ENCODE measurements at regions not wholly inside any gene's neighbourhood (a gene's known extent, or its start where the extent isn't known, plus 50 kb on each side); places are given as distances from the start of the nearest gene placed in this dataset.
"Not testable (repeated sequence)": the region's sequence is repeated elsewhere in the genome, so short reads cannot be mapped to it uniquely, and the experiment has no call there.

GRCh38 chr9:67397731-67398130, 405.4 kb upstream of the SPATA31A3 start:
- intact Hi-C loops (cut with DNase I); DNase-seq (ENCODE audit: low spot score in 2 of 2); H3K9me3 ChIP-seq; H3K27me3 ChIP-seq; H3K27ac ChIP-seq; H3K36me3 ChIP-seq; H3K4me1 ChIP-seq; H3K4me3 ChIP-seq: not testable (repeated sequence)

GRCh38 chr9:67394782-67395181, 402.4 kb upstream of the SPATA31A3 start:
- H3K4me1 ChIP-seq; H3K27me3 ChIP-seq; H3K36me3 ChIP-seq; H3K4me3 ChIP-seq; intact Hi-C loops (cut with DNase I); DNase-seq (ENCODE audit: low spot score in 2 of 2); H3K27ac ChIP-seq; H3K9me3 ChIP-seq: not testable (repeated sequence)

GRCh38 chr9:67394038-67394437, 401.7 kb upstream of the SPATA31A3 start:
- DNase-seq (ENCODE audit: low spot score in 2 of 2); H3K27me3 ChIP-seq; H3K27ac ChIP-seq; H3K4me3 ChIP-seq; intact Hi-C loops (cut with DNase I); H3K4me1 ChIP-seq; H3K36me3 ChIP-seq; H3K9me3 ChIP-seq: not testable (repeated sequence)

GRCh38 chr9:67369664-67370063, 377.3 kb upstream of the SPATA31A3 start:
- H3K36me3 ChIP-seq; H3K27ac ChIP-seq; H3K27me3 ChIP-seq; intact Hi-C loops (cut with DNase I); DNase-seq (ENCODE audit: low spot score in 2 of 2); H3K4me1 ChIP-seq; H3K9me3 ChIP-seq; H3K4me3 ChIP-seq: not testable (repeated sequence)

GRCh38 chr9:67362325-67362724, 370.0 kb upstream of the SPATA31A3 start:
- H3K36me3 ChIP-seq; H3K27ac ChIP-seq; H3K9me3 ChIP-seq; intact Hi-C loops (cut with DNase I); H3K4me1 ChIP-seq; H3K4me3 ChIP-seq; DNase-seq (ENCODE audit: low spot score in 2 of 2); H3K27me3 ChIP-seq: not testable (repeated sequence)

- DNase-seq (ENCODE audit: low spot score in 2 of 2); H3K4me1 ChIP-seq; H3K27ac ChIP-seq; H3K4me3 ChIP-seq; H3K27me3 ChIP-seq; intact Hi-C loops (cut with DNase I); H3K36me3 ChIP-seq; H3K9me3 ChIP-seq: not testable (repeated sequence)
These were observed 361.6 kb upstream of the SPATA31A3 start for GRCh38 chr9:67353961-67354360.

GRCh38 chr9:67349424-67349759, 357.0 kb upstream of the SPATA31A3 start:
- intact Hi-C loops (cut with DNase I); DNase-seq (ENCODE audit: low spot score in 2 of 2); H3K27me3 ChIP-seq; H3K9me3 ChIP-seq; H3K4me3 ChIP-seq; H3K4me1 ChIP-seq; H3K36me3 ChIP-seq; H3K27ac ChIP-seq: not testable (repeated sequence)

- H3K4me3 ChIP-seq; H3K4me1 ChIP-seq; DNase-seq (ENCODE audit: low spot score in 2 of 2); H3K27ac ChIP-seq; intact Hi-C loops (cut with DNase I); H3K9me3 ChIP-seq; H3K27me3 ChIP-seq; H3K36me3 ChIP-seq: not testable (repeated sequence)
These were observed 356.4 kb upstream of the SPATA31A3 start for GRCh38 chr9:67348562-67349423.

- H3K4me3 ChIP-seq; H3K27me3 ChIP-seq; H3K36me3 ChIP-seq; H3K4me1 ChIP-seq; H3K9me3 ChIP-seq; DNase-seq (ENCODE audit: low spot score in 2 of 2); H3K27ac ChIP-seq; intact Hi-C loops (cut with DNase I): not testable (repeated sequence)
These were observed 355.7 kb upstream of the SPATA31A3 start for GRCh38 chr9:67348094-67348493.

GRCh38 chr9:67339216-67339615, 346.9 kb upstream of the SPATA31A3 start:
- DNase-seq (ENCODE audit: low spot score in 2 of 2); H3K36me3 ChIP-seq; intact Hi-C loops (cut with DNase I); H3K27ac ChIP-seq; H3K4me3 ChIP-seq; H3K9me3 ChIP-seq; H3K4me1 ChIP-seq; H3K27me3 ChIP-seq: not testable (repeated sequence)

GRCh38 chr9:67338201-67338600, 345.9 kb upstream of the SPATA31A3 start:
- DNase-seq (ENCODE audit: low spot score in 2 of 2); H3K4me1 ChIP-seq; H3K4me3 ChIP-seq: not testable (repeated sequence)

GRCh38 chr9:67334727-67335572, 342.6 kb upstream of the SPATA31A3 start:
- DNase-seq (ENCODE audit: low spot score in 2 of 2); H3K4me1 ChIP-seq; H3K27me3 ChIP-seq; H3K9me3 ChIP-seq; H3K4me3 ChIP-seq; H3K36me3 ChIP-seq; intact Hi-C loops (cut with DNase I); H3K27ac ChIP-seq: not testable (repeated sequence)

More at GRCh38 chr9:67338201-67338600, 345.9 kb upstream of the SPATA31A3 start:
- H3K36me3 ChIP-seq; H3K27ac ChIP-seq; H3K9me3 ChIP-seq; H3K27me3 ChIP-seq; intact Hi-C loops (cut with DNase I): not testable (repeated sequence)

GRCh38 chr9:67331634-67332033, 339.3 kb upstream of the SPATA31A3 start:
- H3K4me1 ChIP-seq; H3K9me3 ChIP-seq; H3K27me3 ChIP-seq; DNase-seq (ENCODE audit: low spot score in 2 of 2); H3K36me3 ChIP-seq; H3K27ac ChIP-seq; intact Hi-C loops (cut with DNase I); H3K4me3 ChIP-seq: not testable (repeated sequence)

- intact Hi-C loops (cut with DNase I); H3K4me3 ChIP-seq; DNase-seq (ENCODE audit: low spot score in 2 of 2); H3K4me1 ChIP-seq; H3K27me3 ChIP-seq; H3K36me3 ChIP-seq; H3K9me3 ChIP-seq; H3K27ac ChIP-seq: not testable (repeated sequence)
These were observed 321.1 kb upstream of the SPATA31A3 start for GRCh38 chr9:67313409-67313808.
